Sigmoid colon (tissue), 6 donors: ENCODE measurements at regions not wholly inside any gene's neighbourhood (a gene's known extent, or its start where the extent isn't known, plus 50 kb on each side); places are given as distances from the start of the nearest gene placed in this dataset.
A peak's percentile ranks its signal among the peaks of the same experiment; 100 is the strongest.

Experiments used
- DNase-seq: peaks from one replicate; pipeline ENCODE4 v3.0.0-alpha.2; 2019
- H3K27ac ChIP-seq, 4 donors: fragments of 200-600 bp; sonication (generic); one replicate each; pipeline ENCODE4 v1.5.1; 2016 to 2019; ENCODE audit warnings: mild to moderate bottlenecking in 1 of 4
- H3K27me3 ChIP-seq, 3 donors: fragments of 200-600 bp; sonication (generic); one replicate each; pipeline ENCODE4 v1.5.1; 2019; ENCODE audit warnings: mild to moderate bottlenecking in 1 of 3
- H3K36me3 ChIP-seq, 4 donors: fragments of 200-600 bp; sonication (generic); one replicate each; pipeline ENCODE4 v1.5.1; 2016 to 2019
- H3K4me1 ChIP-seq, 4 donors: fragments of 200-600 bp; sonication (generic); one replicate each; pipeline ENCODE4 v1.5.1; 2017 to 2019
- H3K4me3 ChIP-seq, 4 donors: fragments of 200-600 bp; sonication (generic); one replicate each; pipeline ENCODE4 v1.5.1; 2017 to 2019; ENCODE audit warnings: mild to moderate bottlenecking in 2 of 4, moderate library complexity in 1 of 4
- H3K9me3 ChIP-seq, 4 donors: fragments of 200-600 bp in 3 of 4; sonication (generic) in 3 of 4; one replicate each; pipeline versions ENCODE4 v1.5.1 to v1.6.1; 2013 to 2019
- EP300 ChIP-seq, 4 donors: sonication (generic); formaldehyde crosslinking; IDR thresholded peaks; one replicate each; pipeline ENCODE4 v1.6.1; 2017; ENCODE audit warnings: antibody characterized with exemption in 4 of 4
- POLR2A ChIP-seq, 2 donors: fragments of 450-650 bp; IDR thresholded peaks; one replicate each; pipeline ENCODE4 v1.6.1; 2016; ENCODE audit warnings: antibody characterized with exemption in 2 of 2, mild to moderate bottlenecking in 2 of 2, moderate library complexity in 2 of 2
- POLR2AphosphoS5 ChIP-seq, 4 donors: sonication (generic); formaldehyde crosslinking; IDR thresholded peaks; one replicate each; pipeline ENCODE4 v1.6.1; 2017; ENCODE audit warnings: antibody characterized with exemption in 4 of 4
- WGBS, 2 donors: extraction: QIAGEN DNeasy Blood & Tissue Kit; methylation state at CpG; one replicate each; pipeline ENCODE4 v1.1.7; 2013; 5-methylcytosine and 5-hydroxymethylcytosine counted together
- intact Hi-C: fragments of 100-400 bp; cut with DNase I; formaldehyde crosslinking; loops from one replicate; pipeline ENCODE4 v1.15.1; 2023
- TF ChIP-seq, protein P1 (sequence below), 4 experiments: fragments of 450-650 bp in 3 of 4; fragments of 200-600 bp in 1 of 4; IDR thresholded peaks; one replicate each; pipeline ENCODE4 v1.5.1; 2016 to 2019; ENCODE audit warnings: antibody characterized with exemption in 4 of 4, mild to moderate bottlenecking in 3 of 4, moderate library complexity in 2 of 4
- donor health status: healthy with polysubstance abuse.
- donor health status: healthy.

GRCh38 chr5:60271517-60271916 is 378.0 kb upstream of the PDE4D start:
- Histone ChIP-seq H3K27me3 (no peaks in the 10 kb centered on the region), H3K27ac (peak overlapping the region in 2 of 4 donors; percentile 49 to 73), H3K36me3 (no peaks in the 10 kb centered on the region), H3K4me3 (no peak overlapping the region), H3K9me3 (no peaks in the 10 kb centered on the region), H3K4me1 (peaks cover 0 to 18% (median 12%) of the 10 kb centered on the region in 4 donors)
- TF ChIP-seq POLR2AphosphoS5 (IDR thresholded peaks at IDR 0.05): no peak
- TF ChIP-seq, protein P1, sequence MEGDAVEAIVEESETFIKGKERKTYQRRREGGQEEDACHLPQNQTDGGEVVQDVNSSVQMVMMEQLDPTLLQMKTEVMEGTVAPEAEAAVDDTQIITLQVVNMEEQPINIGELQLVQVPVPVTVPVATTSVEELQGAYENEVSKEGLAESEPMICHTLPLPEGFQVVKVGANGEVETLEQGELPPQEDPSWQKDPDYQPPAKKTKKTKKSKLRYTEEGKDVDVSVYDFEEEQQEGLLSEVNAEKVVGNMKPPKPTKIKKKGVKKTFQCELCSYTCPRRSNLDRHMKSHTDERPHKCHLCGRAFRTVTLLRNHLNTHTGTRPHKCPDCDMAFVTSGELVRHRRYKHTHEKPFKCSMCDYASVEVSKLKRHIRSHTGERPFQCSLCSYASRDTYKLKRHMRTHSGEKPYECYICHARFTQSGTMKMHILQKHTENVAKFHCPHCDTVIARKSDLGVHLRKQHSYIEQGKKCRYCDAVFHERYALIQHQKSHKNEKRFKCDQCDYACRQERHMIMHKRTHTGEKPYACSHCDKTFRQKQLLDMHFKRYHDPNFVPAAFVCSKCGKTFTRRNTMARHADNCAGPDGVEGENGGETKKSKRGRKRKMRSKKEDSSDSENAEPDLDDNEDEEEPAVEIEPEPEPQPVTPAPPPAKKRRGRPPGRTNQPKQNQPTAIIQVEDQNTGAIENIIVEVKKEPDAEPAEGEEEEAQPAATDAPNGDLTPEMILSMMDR (IDR thresholded peaks at IDR 0.05): no peak
- TF ChIP-seq EP300 (IDR thresholded peaks at IDR 0.05): no peak
- no peak for TF ChIP-seq POLR2A (IDR thresholded peaks at IDR 0.05)
- no peak for DNase-seq
- 59 to 79% methylated on average over 2 of the region's 2 CpGs for WGBS, 2 donors
- intact Hi-C loops: no loop called here

- H3K36me3 ChIP-seq: no peaks in the 10 kb centered on the region
- H3K4me3 ChIP-seq: no peak overlapping the region
- 75 to 79% methylated on average over 3 of the region's 3 CpGs for WGBS, 2 donors
- no peaks in the 10 kb centered on the region for H3K9me3 ChIP-seq
- peaks cover 0 to 11% (median 2%) of the 10 kb centered on the region in 4 donors for H3K4me1 ChIP-seq
- no peak for TF ChIP-seq POLR2AphosphoS5 (IDR thresholded peaks at IDR 0.05)
- TF ChIP-seq POLR2A (IDR thresholded peaks at IDR 0.05): no peak
- no peak for TF ChIP-seq EP300 (IDR thresholded peaks at IDR 0.05)
- TF ChIP-seq, protein P1 (IDR thresholded peaks at IDR 0.05): no peak
- intact Hi-C loops: no loop called here
- no peak for DNase-seq
- H3K27me3 ChIP-seq: no peaks in the 10 kb centered on the region
- H3K27ac ChIP-seq: no peak overlapping the region
These were observed 374.4 kb upstream of the PDE4D start for GRCh38 chr5:60267907-60268306.

GRCh38 chr5:60263346-60263745 is 369.8 kb upstream of the PDE4D start:
- Histone ChIP-seq H3K36me3 (no peaks in the 10 kb centered on the region), H3K4me3 (no peak overlapping the region), H3K9me3 (no peaks in the 10 kb centered on the region), H3K27me3 (no peaks in the 10 kb centered on the region), H3K27ac (no peak overlapping the region), H3K4me1 (no peaks in the 10 kb centered on the region)
- TF ChIP-seq EP300 (IDR thresholded peaks at IDR 0.05) (no peak), POLR2A (IDR thresholded peaks at IDR 0.05) (no peak), POLR2AphosphoS5 (IDR thresholded peaks at IDR 0.05) (no peak)
- no peak for DNase-seq
- intact Hi-C loops: no loop called here
- WGBS, 2 donors: 81 to 86% methylated on average over 5 of the region's 5 CpGs

- intact Hi-C loops: no loop called here
- Histone ChIP-seq H3K27me3 (no peaks in the 10 kb centered on the region), H3K4me1 (no peaks in the 10 kb centered on the region), H3K36me3 (no peaks in the 10 kb centered on the region), H3K4me3 (no peak overlapping the region), H3K27ac (no peak overlapping the region), H3K9me3 (no peaks in the 10 kb centered on the region)
- TF ChIP-seq, protein P1 (IDR thresholded peaks at IDR 0.05): no peak
- no peak for TF ChIP-seq POLR2A (IDR thresholded peaks at IDR 0.05)
- TF ChIP-seq EP300 (IDR thresholded peaks at IDR 0.05): no peak
- TF ChIP-seq POLR2AphosphoS5 (IDR thresholded peaks at IDR 0.05): no peak
- WGBS, 2 donors: 76 to 80% methylated on average over 6 of the region's 6 CpGs
- no peak for DNase-seq
These were observed 369.2 kb upstream of the PDE4D start for GRCh38 chr5:60262576-60263295.

DNA sequence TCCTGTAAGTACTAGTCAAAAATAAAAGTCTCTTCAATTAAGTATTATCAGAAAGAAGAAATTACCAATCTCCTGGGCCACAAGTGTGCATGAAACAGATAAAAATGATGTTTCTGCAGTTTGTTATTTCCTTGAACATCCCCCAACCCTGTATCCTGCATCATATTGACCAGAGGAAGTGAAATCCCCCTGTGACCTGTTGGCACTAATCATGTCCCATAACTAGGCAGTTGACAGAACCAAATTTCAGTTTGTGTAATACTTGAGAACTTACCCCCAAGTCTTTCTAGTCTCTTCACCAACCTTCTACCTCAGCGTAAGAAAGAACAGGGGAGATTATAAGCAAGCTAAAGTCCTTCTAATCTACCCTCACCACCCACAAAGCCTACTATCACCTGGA is 368.2 kb upstream of the PDE4D start:
- WGBS, 2 donors: 92 to 95% methylated on average over 1 of the region's 1 CpG
- Histone ChIP-seq H3K27ac (no peak overlapping the region), H3K4me3 (no peak overlapping the region), H3K4me1 (no peaks in the 10 kb centered on the region), H3K36me3 (no peaks in the 10 kb centered on the region), H3K27me3 (no peaks in the 10 kb centered on the region), H3K9me3 (no peaks in the 10 kb centered on the region)
- intact Hi-C loops: no loop called here
- DNase-seq: no peak
- TF ChIP-seq POLR2AphosphoS5 (IDR thresholded peaks at IDR 0.05) (no peak), POLR2A (IDR thresholded peaks at IDR 0.05) (no peak), EP300 (IDR thresholded peaks at IDR 0.05) (no peak)
- TF ChIP-seq, protein P1 (IDR thresholded peaks at IDR 0.05): no peak
